ENCODE measurements at regions not wholly inside any gene's neighbourhood (a gene's known extent, or its start where the extent isn't known, plus 50 kb on each side); places are given as distances from the start of the nearest gene placed in this dataset.

GRCh38 chr2:192593561-192593960, 398.8 kb upstream of the TMEFF2 start:
- Histone ChIP-seq H3K27ac (no peak overlapping the region), H3K9me3 (ENCODE audit: severe bottlenecking) (no peaks in the 10 kb centered on the region), H3K27me3 (ENCODE audit: insufficient read depth, low read depth, severe bottlenecking) (no peaks in the 10 kb centered on the region), H3K4me3 (ENCODE audit: low read depth, low read length) (no peak overlapping the region), H3K36me3 (no peaks in the 10 kb centered on the region)
- no peak for DNase-seq
- no peak for TF ChIP-seq CTCF (IDR thresholded peaks at IDR 0.05; ENCODE audit: low read depth, low read length)

- no peak for DNase-seq
- H3K9me3 ChIP-seq (ENCODE audit: severe bottlenecking): no peaks in the 10 kb centered on the region
- H3K27me3 ChIP-seq (ENCODE audit: insufficient read depth, low read depth, severe bottlenecking): no peaks in the 10 kb centered on the region
- H3K36me3 ChIP-seq: no peaks in the 10 kb centered on the region
- no peak overlapping the region for H3K27ac ChIP-seq
- H3K4me3 ChIP-seq (ENCODE audit: low read depth, low read length): no peak overlapping the region
- TF ChIP-seq CTCF (IDR thresholded peaks at IDR 0.05; ENCODE audit: low read depth, low read length): no peak
These were observed 396.9 kb upstream of the TMEFF2 start for GRCh38 chr2:192591617-192592016.

GRCh38 chr2:192585418-192585817, 390.7 kb upstream of the TMEFF2 start:
- DNase-seq: no peak
- Histone ChIP-seq H3K27me3 (ENCODE audit: insufficient read depth, low read depth, severe bottlenecking) (no peaks in the 10 kb centered on the region), H3K4me3 (ENCODE audit: low read depth, low read length) (no peak overlapping the region), H3K27ac (no peak overlapping the region), H3K36me3 (no peaks in the 10 kb centered on the region), H3K9me3 (ENCODE audit: severe bottlenecking) (no peaks in the 10 kb centered on the region)
- TF ChIP-seq CTCF (IDR thresholded peaks at IDR 0.05; ENCODE audit: low read depth, low read length): no peak

GRCh38 chr2:192584976-192585375, 390.2 kb upstream of the TMEFF2 start:
- no peak for DNase-seq
- no peaks in the 10 kb centered on the region for H3K36me3 ChIP-seq
- no peak overlapping the region for H3K27ac ChIP-seq
- H3K9me3 ChIP-seq (ENCODE audit: severe bottlenecking): no peaks in the 10 kb centered on the region
- no peaks in the 10 kb centered on the region for H3K27me3 ChIP-seq (ENCODE audit: insufficient read depth, low read depth, severe bottlenecking)
- H3K4me3 ChIP-seq (ENCODE audit: low read depth, low read length): no peak overlapping the region
- TF ChIP-seq CTCF (IDR thresholded peaks at IDR 0.05; ENCODE audit: low read depth, low read length): no peak

- Histone ChIP-seq H3K36me3 (no peaks in the 10 kb centered on the region), H3K9me3 (ENCODE audit: severe bottlenecking) (no peaks in the 10 kb centered on the region), H3K4me3 (ENCODE audit: low read depth, low read length) (no peak overlapping the region), H3K27ac (no peak overlapping the region), H3K27me3 (ENCODE audit: insufficient read depth, low read depth, severe bottlenecking) (no peaks in the 10 kb centered on the region)
- TF ChIP-seq CTCF (IDR thresholded peaks at IDR 0.05; ENCODE audit: low read depth, low read length): no peak
- DNase-seq: no peak
These were observed 385.4 kb upstream of the TMEFF2 start for GRCh38 chr2:192579965-192580700.

- Histone ChIP-seq H3K9me3 (ENCODE audit: severe bottlenecking) (no peaks in the 10 kb centered on the region), H3K4me3 (ENCODE audit: low read depth, low read length) (no peak overlapping the region), H3K27me3 (ENCODE audit: insufficient read depth, low read depth, severe bottlenecking) (no peaks in the 10 kb centered on the region), H3K27ac (no peak overlapping the region), H3K36me3 (no peaks in the 10 kb centered on the region)
- no peak for TF ChIP-seq CTCF (IDR thresholded peaks at IDR 0.05; ENCODE audit: low read depth, low read length)
- DNase-seq: no peak
These were observed 384.0 kb upstream of the TMEFF2 start for GRCh38 chr2:192578780-192579179.

Measured in WERI-Rb-1 (cell line).